ENCODE measurements at regions not wholly inside any gene's neighbourhood (a gene's known extent, or its start where the extent isn't known, plus 50 kb on each side); places are given as distances from the start of the nearest gene placed in this dataset.
A peak's percentile ranks its signal among the peaks of the same experiment; 100 is the strongest.
"Not testable (repeated sequence)": the region's sequence is repeated elsewhere in the genome, so short reads cannot be mapped to it uniquely, and the experiment has no call there.

- no peak for DNase-seq
Measured at GRCh38 chr6:156437121-156437879, 339.9 kb upstream of the ARID1B start.

GRCh38 chr6:156434795-156435190 is 342.4 kb upstream of the ARID1B start:
- DNase-seq = no peak

GRCh38 chr6:156434049-156434794 is 343.0 kb upstream of the ARID1B start:
- no peak for DNase-seq

GRCh38 chr6:156432543-156432942 is 344.6 kb upstream of the ARID1B start:
- no peak for DNase-seq

GRCh38 chr6:156430386-156430785 is 346.8 kb upstream of the ARID1B start:
- DNase-seq = no peak

- no peak for DNase-seq
Measured at GRCh38 chr6:156427345-156427744, 349.8 kb upstream of the ARID1B start.

- no peak for DNase-seq
Measured at GRCh38 chr6:156425359-156426020, 351.7 kb upstream of the ARID1B start.

GRCh38 chr6:156423829-156424228 is 353.3 kb upstream of the ARID1B start:
- DNase-seq = peak in 1 of 2 experiments; percentile 39

- no peak for DNase-seq
Measured at GRCh38 chr6:156423075-156423474, 354.1 kb upstream of the ARID1B start.

GRCh38 chr6:156421933-156422332 is 355.2 kb upstream of the ARID1B start:
- DNase-seq = no peak

GRCh38 chr6:156421301-156421700 is 355.9 kb upstream of the ARID1B start:
- DNase-seq = not testable (repeated sequence)

GRCh38 chr6:156420172-156420993 is 356.8 kb upstream of the ARID1B start:
- no peak for DNase-seq

GRCh38 chr6:156419594-156419993 is 357.6 kb upstream of the ARID1B start:
- no peak for DNase-seq

GRCh38 chr6:156418253-156418652 is 358.9 kb upstream of the ARID1B start:
- DNase-seq = no peak

GRCh38 chr6:156416391-156416790 is 360.8 kb upstream of the ARID1B start:
- DNase-seq = no peak

GRCh38 chr6:156413154-156413553 is 364.0 kb upstream of the ARID1B start:
- DNase-seq = no peak

GRCh38 chr6:156410649-156411048 is 366.5 kb upstream of the ARID1B start:
- DNase-seq = no peak

- no peak for DNase-seq
Measured at GRCh38 chr6:156408655-156409054, 368.5 kb upstream of the ARID1B start.

- no peak for DNase-seq
Measured at GRCh38 chr6:156407334-156407733, 369.8 kb upstream of the ARID1B start.

GRCh38 chr6:156406688-156407087 is 370.5 kb upstream of the ARID1B start:
- DNase-seq = no peak

- DNase-seq = no peak
Measured at GRCh38 chr6:156406099-156406498, 371.1 kb upstream of the ARID1B start.

- no peak for DNase-seq
Measured at GRCh38 chr6:156402628-156403027, 374.6 kb upstream of the ARID1B start.

GRCh38 chr6:156402227-156402626 is 375.0 kb upstream of the ARID1B start:
- DNase-seq = no peak

All from activated T-cell treated with anti-CD3 and anti-CD28 coated beads, Interleukin-2, amount 50 U/mL, for 48 hours (primary cell).